ENCODE measurements at regions not wholly inside any gene's neighbourhood (a gene's known extent, or its start where the extent isn't known, plus 50 kb on each side); places are given as distances from the start of the nearest gene placed in this dataset.

DNA sequence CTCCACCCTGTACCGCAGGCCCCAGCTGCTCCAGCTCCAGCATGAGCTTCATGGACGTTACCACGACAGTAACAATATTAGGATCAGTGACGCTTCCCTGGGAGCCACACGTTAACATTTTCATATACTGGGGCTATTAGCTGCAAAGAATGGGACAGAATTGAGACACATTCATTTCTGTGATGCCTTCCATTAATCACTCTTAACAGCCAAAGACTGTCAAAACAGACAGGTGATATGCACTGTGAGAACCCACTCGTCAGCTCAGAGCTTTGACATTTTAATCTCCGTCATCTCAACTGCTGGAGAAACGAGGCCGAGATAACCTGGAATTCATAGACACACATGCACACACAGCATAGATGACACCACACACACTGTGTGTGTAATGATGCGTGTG, 408.4 kb upstream of the SHH start:
- no peak for DNase-seq (ENCODE audit: low read depth in 2 of 2)
- no peak overlapping the region for H3K4me3 ChIP-seq (replicated peaks in 1 of 2; ENCODE audit: low read depth in 2 of 2, low read length in 2 of 2)
- TF ChIP-seq, protein P1, sequence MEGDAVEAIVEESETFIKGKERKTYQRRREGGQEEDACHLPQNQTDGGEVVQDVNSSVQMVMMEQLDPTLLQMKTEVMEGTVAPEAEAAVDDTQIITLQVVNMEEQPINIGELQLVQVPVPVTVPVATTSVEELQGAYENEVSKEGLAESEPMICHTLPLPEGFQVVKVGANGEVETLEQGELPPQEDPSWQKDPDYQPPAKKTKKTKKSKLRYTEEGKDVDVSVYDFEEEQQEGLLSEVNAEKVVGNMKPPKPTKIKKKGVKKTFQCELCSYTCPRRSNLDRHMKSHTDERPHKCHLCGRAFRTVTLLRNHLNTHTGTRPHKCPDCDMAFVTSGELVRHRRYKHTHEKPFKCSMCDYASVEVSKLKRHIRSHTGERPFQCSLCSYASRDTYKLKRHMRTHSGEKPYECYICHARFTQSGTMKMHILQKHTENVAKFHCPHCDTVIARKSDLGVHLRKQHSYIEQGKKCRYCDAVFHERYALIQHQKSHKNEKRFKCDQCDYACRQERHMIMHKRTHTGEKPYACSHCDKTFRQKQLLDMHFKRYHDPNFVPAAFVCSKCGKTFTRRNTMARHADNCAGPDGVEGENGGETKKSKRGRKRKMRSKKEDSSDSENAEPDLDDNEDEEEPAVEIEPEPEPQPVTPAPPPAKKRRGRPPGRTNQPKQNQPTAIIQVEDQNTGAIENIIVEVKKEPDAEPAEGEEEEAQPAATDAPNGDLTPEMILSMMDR (IDR thresholded peaks at IDR 0.05; ENCODE audit: low read depth, low read length) = no peak

DNA sequence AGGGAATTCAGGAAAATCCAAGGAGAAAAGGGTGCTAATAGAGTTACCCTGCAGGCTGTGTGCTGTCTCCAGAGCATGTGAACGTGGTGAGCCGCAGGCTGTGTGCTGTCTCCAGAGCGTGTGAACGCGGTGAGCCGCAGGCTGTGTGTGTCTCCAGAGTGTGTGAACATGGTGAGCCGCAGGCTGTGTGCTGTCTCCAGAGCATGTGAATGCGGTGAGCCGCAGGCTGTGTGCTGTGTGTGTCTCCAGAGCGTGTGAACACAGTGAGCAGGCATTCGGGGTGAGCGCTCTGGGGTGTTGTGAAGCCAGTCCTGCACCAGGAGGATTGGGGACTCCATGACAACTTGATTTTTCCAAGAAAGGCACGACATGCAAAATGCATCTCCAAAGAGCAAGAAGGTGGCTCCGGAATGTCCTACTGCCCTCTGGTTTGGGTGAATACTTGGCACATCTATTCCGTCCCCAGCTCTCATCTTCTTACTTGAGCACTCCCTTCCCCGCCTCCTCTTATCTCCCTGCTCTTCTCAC, 407.9 kb upstream of the SHH start:
- TF ChIP-seq, protein P1 (IDR thresholded peaks at IDR 0.05; ENCODE audit: low read depth, low read length) = no peak
- no peak for DNase-seq (ENCODE audit: low read depth in 2 of 2)
- no peak overlapping the region for H3K4me3 ChIP-seq (replicated peaks in 1 of 2; ENCODE audit: low read depth in 2 of 2, low read length in 2 of 2)

DNA sequence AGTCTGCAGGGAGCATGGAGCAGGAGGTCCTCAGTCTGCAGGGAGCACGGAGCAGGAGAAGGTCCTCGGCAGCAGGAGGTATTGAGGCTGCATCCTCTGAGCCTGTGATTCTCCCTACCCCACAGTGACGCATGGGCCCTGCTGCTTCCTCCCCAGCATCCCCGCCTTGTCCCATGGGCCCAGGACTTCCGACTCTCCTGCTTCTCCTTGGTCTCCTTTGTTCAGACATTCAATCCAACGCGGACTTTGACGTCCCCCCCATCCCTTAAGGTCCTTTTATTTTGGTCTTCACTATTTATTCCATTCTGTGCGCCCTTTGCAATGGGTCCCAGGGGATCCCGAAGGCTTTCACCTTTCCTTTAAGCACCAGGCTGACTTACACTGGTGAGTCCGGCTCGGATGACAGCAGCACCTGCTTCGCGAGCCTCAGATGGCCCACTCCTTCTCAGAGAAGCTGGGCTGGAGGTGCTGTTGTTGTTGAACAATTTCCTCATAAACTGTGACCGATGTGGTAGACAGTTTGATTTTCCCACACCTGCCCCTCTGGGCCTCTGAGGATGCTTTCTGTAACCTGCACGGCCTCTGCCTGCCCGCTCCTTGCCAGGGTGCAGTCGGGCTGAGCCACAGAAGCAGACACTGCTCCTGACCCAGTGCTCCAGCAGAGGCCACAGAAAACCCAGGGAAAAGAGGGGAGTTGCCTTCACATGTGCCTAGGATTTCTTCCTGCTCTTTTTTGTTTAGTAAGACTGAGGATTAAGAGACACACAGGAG, 407.2 kb upstream of the SHH start:
- no peak for DNase-seq (ENCODE audit: low read depth in 2 of 2)

DNA sequence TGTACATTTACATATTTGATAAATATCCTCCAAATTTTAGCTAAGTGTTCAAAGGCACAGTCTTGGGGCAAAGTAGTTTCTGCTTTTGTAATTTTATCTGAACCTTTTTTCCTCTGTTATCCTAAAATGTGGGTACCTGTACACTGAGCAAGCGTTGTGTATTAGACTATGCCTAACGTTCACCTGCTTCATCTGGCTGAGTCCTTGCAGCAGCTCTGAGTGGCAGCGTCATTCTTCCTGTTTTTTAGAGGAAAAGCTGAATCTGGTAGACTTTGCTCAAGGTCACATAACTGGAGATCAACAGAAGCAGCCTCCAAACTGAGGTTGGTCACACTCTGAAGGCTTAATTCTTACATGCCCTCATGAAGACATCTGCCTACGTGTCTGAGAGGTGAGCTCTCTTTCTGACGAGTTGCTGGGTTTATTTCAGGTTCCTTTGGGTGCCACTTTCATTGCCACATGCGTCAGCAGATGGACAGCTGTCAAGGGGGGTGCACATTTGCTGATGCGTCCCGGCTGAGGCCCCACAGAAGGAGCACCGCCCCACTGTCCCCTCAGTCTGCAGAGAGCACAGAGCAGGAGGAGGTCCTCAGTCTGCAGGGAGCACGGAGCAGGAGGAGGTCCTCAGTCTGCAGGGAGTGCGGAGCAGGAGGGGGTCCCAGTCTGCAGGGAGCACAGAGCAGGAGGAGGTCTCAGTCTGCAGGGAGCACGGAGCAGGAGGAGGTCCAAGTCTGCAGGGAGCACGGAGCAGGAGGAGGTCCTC, 406.5 kb upstream of the SHH start:
- DNase-seq (ENCODE audit: low read depth in 2 of 2) = no peak
- H3K4me3 ChIP-seq (replicated peaks in 1 of 2; ENCODE audit: low read depth in 2 of 2, low read length in 2 of 2) = no peak overlapping the region
- TF ChIP-seq, protein P1 (IDR thresholded peaks at IDR 0.05; ENCODE audit: low read depth, low read length) = no peak

More for the DNA sequence above, 407.2 kb upstream of the SHH start:
- no peak overlapping the region for H3K4me3 ChIP-seq (replicated peaks in 1 of 2; ENCODE audit: low read depth in 2 of 2, low read length in 2 of 2)
- TF ChIP-seq, protein P1 (IDR thresholded peaks at IDR 0.05; ENCODE audit: low read depth, low read length) = no peak

DNA sequence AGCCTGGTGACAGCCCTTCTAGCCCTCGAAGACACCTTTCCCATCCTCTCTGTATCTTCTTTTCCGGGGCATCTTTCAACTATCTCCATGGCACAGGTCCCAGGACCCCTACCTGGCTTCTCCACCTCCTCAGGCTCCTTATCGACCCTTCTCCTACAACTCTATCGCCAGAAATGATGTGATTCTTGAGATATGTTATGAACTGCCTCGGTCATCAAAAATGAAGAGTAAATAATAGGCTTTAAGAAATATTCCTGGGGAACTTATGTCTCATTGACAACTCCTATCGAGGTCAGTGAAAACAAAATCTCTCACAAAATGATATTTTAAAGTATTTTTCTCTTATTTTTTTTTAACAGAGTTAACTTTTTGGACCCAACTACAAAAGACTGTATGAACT, 405.5 kb upstream of the SHH start:
- no peak for DNase-seq (ENCODE audit: low read depth in 2 of 2)
- TF ChIP-seq, protein P1 (IDR thresholded peaks at IDR 0.05; ENCODE audit: low read depth, low read length) = no peak
- H3K4me3 ChIP-seq (replicated peaks in 1 of 2; ENCODE audit: low read depth in 2 of 2, low read length in 2 of 2) = no peak overlapping the region

DNA sequence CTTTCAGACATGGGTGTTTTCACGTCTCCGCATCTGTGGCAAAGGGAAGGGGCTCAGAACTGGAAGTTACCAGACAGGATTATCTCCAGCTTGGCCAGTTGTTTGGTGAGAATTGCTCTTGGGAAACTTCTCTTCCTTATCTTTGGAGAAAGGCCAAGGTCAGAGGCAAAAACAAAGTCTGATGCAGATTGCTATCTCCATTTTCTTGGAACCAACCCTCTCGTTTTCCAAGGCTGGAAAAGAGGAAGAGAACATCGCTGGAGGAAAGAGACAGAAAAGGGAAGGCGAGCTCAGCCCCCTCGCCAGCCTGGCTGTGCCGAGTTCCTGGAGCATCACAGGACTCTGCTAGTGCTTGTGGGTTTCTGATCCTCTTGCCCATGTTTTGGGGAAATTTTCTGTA, 396.8 kb upstream of the SHH start:
- TF ChIP-seq, protein P1 (IDR thresholded peaks at IDR 0.05; ENCODE audit: low read depth, low read length) = no peak
- H3K4me3 ChIP-seq (replicated peaks in 1 of 2; ENCODE audit: low read depth in 2 of 2, low read length in 2 of 2) = no peak overlapping the region

More for the DNA sequence above, 396.8 kb upstream of the SHH start:
- DNase-seq (ENCODE audit: low read depth in 2 of 2) = no peak
